GM19467 (cell line): ENCODE measurements at regions not wholly inside any gene's neighbourhood (a gene's known extent, or its start where the extent isn't known, plus 50 kb on each side); places are given as distances from the start of the nearest gene placed in this dataset.

Experiments
- ATAC-seq: cut with Tn5 transposase; IDR thresholded peaks from one replicate; pipeline ENCODE4 v1.9.1; 2021; ENCODE audit warnings: mild to moderate bottlenecking, moderate library complexity; ENCODE audit not compliant: unreplicated experiment

- ATAC-seq = no peak
These were observed 53.5 kb upstream of the ACSL1 start for GRCh38 chr4:184879271-184879670.

GRCh38 chr4:184882276-184882675 is 56.5 kb upstream of the ACSL1 start:
- no peak for ATAC-seq

GRCh38 chr4:184883024-184883423 is 57.3 kb upstream of the ACSL1 start:
- ATAC-seq = no peak

- ATAC-seq = no peak
These were observed 59.1 kb upstream of the ACSL1 start for GRCh38 chr4:184884883-184885282.

- ATAC-seq = no peak
These were observed 59.8 kb upstream of the ACSL1 start for GRCh38 chr4:184885602-184886001.

GRCh38 chr4:184887333-184887732 is 61.6 kb upstream of the ACSL1 start:
- ATAC-seq = no peak

- ATAC-seq = no peak
These were observed 62.2 kb upstream of the ACSL1 start for GRCh38 chr4:184887947-184888346.

- no peak for ATAC-seq
These were observed 64.0 kb upstream of the ACSL1 start for GRCh38 chr4:184889666-184890335.

GRCh38 chr4:184890499-184890898 is 64.7 kb upstream of the ACSL1 start:
- ATAC-seq = no peak

GRCh38 chr4:184891816-184892397 is 66.1 kb upstream of the ACSL1 start:
- no peak for ATAC-seq

GRCh38 chr4:184892999-184893398 is 67.2 kb upstream of the ACSL1 start:
- ATAC-seq = no peak

GRCh38 chr4:184893801-184894571 is 68.2 kb upstream of the ACSL1 start:
- ATAC-seq = no peak

- no peak for ATAC-seq
These were observed 69.4 kb upstream of the ACSL1 start for GRCh38 chr4:184895012-184895695.

GRCh38 chr4:184896868-184897715 is 71.3 kb upstream of the ACSL1 start:
- ATAC-seq = no peak

- no peak for ATAC-seq
These were observed 72.1 kb upstream of the ACSL1 start for GRCh38 chr4:184897895-184898294.

GRCh38 chr4:184898793-184899192 is 73.0 kb upstream of the ACSL1 start:
- ATAC-seq = no peak

GRCh38 chr4:184899261-184900134 is 73.7 kb upstream of the ACSL1 start:
- no peak for ATAC-seq

GRCh38 chr4:184900184-184900583 is 74.4 kb upstream of the ACSL1 start:
- no peak for ATAC-seq

- no peak for ATAC-seq
These were observed 76.8 kb upstream of the ACSL1 start for GRCh38 chr4:184902550-184902949.
